Islet of Langerhans (tissue), 1 donor: ENCODE measurements at regions not wholly inside any gene's neighbourhood (a gene's known extent, or its start where the extent isn't known, plus 50 kb on each side); places are given as distances from the start of the nearest gene placed in this dataset.

Source experiments
- FAIRE-seq: peaks from one replicate; lab custom pipeline; 2011; peaks lifted over from hg19 to GRCh38; lab: Jason Lieb, UNC

- no peak for FAIRE-seq
Measured at GRCh38 chr3:71876135-71877105, 91.5 kb upstream of the PROK2 start.

GRCh38 chr3:71875461-71875947 is 90.6 kb upstream of the PROK2 start:
- no peak for FAIRE-seq

- no peak for FAIRE-seq
Measured at GRCh38 chr3:71874618-71875017, 89.7 kb upstream of the PROK2 start.

- no peak for FAIRE-seq
Measured at GRCh38 chr3:71873093-71873611, 88.2 kb upstream of the PROK2 start.

- no peak for FAIRE-seq
Measured at GRCh38 chr3:71872256-71872655, 87.3 kb upstream of the PROK2 start.

- FAIRE-seq, result no peak
Measured at GRCh38 chr3:71870966-71871512, 86.1 kb upstream of the PROK2 start.

GRCh38 chr3:71868876-71869275 is 83.9 kb upstream of the PROK2 start:
- FAIRE-seq, result no peak

GRCh38 chr3:71865727-71866126 is 80.8 kb upstream of the PROK2 start:
- no peak for FAIRE-seq

GRCh38 chr3:71863563-71864190 is 78.7 kb upstream of the PROK2 start:
- no peak for FAIRE-seq

- FAIRE-seq, result no peak
Measured at GRCh38 chr3:71862371-71863140, 77.6 kb upstream of the PROK2 start.

- peak; percentile 82 for FAIRE-seq
Measured at GRCh38 chr3:71859123-71859519, 74.2 kb upstream of the PROK2 start.

- no peak for FAIRE-seq
Measured at GRCh38 chr3:71858503-71859122, 73.7 kb upstream of the PROK2 start.

- no peak for FAIRE-seq
Measured at GRCh38 chr3:71857956-71858355, 73.0 kb upstream of the PROK2 start.

GRCh38 chr3:71854706-71855105 is 69.8 kb upstream of the PROK2 start:
- no peak for FAIRE-seq

- no peak for FAIRE-seq
Measured at GRCh38 chr3:71854096-71854495, 69.1 kb upstream of the PROK2 start.

GRCh38 chr3:71851878-71852277 is 66.9 kb upstream of the PROK2 start:
- FAIRE-seq, result no peak

GRCh38 chr3:71850654-71851053 is 65.7 kb upstream of the PROK2 start:
- no peak for FAIRE-seq

- FAIRE-seq, result no peak
Measured at GRCh38 chr3:71849681-71850080, 64.7 kb upstream of the PROK2 start.

GRCh38 chr3:71847794-71848193 is 62.8 kb upstream of the PROK2 start:
- FAIRE-seq, result no peak

- no peak for FAIRE-seq
Measured at GRCh38 chr3:71846185-71846584, 61.2 kb upstream of the PROK2 start.

GRCh38 chr3:71843071-71843470 is 58.1 kb upstream of the PROK2 start:
- FAIRE-seq, result no peak

- FAIRE-seq, result no peak
Measured at GRCh38 chr3:71838406-71838805, 53.5 kb upstream of the PROK2 start.
